ENCODE measurements at regions not wholly inside any gene's neighbourhood (a gene's known extent, or its start where the extent isn't known, plus 50 kb on each side); places are given as distances from the start of the nearest gene placed in this dataset.

DNA sequence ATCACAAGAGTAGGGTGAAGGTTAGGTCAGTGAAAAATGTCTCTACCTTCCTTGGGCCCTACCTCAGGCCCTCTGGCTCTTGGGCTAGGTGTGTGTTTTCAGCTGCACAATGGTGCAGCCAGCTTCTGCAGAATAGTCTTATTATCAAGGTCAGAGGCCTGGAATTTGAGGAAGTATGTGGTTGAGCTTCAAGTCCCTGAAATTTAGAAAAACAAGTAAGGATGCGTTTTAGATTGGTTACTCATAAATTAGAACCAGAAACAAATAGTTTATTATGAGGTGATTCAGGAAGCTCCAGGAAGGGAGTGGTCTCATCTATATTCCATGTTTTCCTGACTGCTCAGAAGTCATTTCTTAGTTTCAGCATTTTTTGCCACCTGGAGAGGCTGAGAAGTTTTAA, 204.2 kb upstream of the CELF4 start:
- H3K4me1 ChIP-seq (ENCODE audit: control insufficient read depth in 1 of 2, low read depth in 2 of 2): no peaks in the 10 kb centered on the region
- H3K9me3 ChIP-seq: no peaks in the 10 kb centered on the region
- no peaks in the 10 kb centered on the region for H3K36me3 ChIP-seq
- H3K27ac ChIP-seq: no peak overlapping the region
- H3K4me3 ChIP-seq: no peak overlapping the region
- DNase-seq (ENCODE audit: low spot score): no peak
- TF ChIP-seq CTCF (IDR thresholded peaks at IDR 0.05): no peak
- ATAC-seq (ENCODE audit: insufficient number of reproducible peaks, low FRiP score, low read depth): no peak
- no peaks in the 10 kb centered on the region for H3K27me3 ChIP-seq (replicated peaks; ENCODE audit: insufficient read depth)

GRCh38 chr18:37764541-37765288, 199.1 kb upstream of the CELF4 start:
- DNase-seq (ENCODE audit: low spot score): no peak
- Histone ChIP-seq H3K4me3 (no peak overlapping the region), H3K9me3 (no peaks in the 10 kb centered on the region), H3K27me3 (replicated peaks; ENCODE audit: insufficient read depth) (no peaks in the 10 kb centered on the region), H3K4me1 (ENCODE audit: control insufficient read depth in 1 of 2, low read depth in 2 of 2) (no peaks in the 10 kb centered on the region), H3K36me3 (no peaks in the 10 kb centered on the region), H3K27ac (no peak overlapping the region)
- no peak for TF ChIP-seq CTCF (IDR thresholded peaks at IDR 0.05)
- ATAC-seq (ENCODE audit: insufficient number of reproducible peaks, low FRiP score, low read depth): no peak

GRCh38 chr18:37762076-37762621, 196.6 kb upstream of the CELF4 start:
- no peaks in the 10 kb centered on the region for H3K4me1 ChIP-seq (ENCODE audit: control insufficient read depth in 1 of 2, low read depth in 2 of 2)
- no peaks in the 10 kb centered on the region for H3K27me3 ChIP-seq (replicated peaks; ENCODE audit: insufficient read depth)
- DNase-seq (ENCODE audit: low spot score) (no peak), ATAC-seq (ENCODE audit: insufficient number of reproducible peaks, low FRiP score, low read depth) (no peak)
- no peaks in the 10 kb centered on the region for H3K9me3 ChIP-seq
- no peak for TF ChIP-seq CTCF (IDR thresholded peaks at IDR 0.05)
- no peak overlapping the region for H3K27ac ChIP-seq
- no peaks in the 10 kb centered on the region for H3K36me3 ChIP-seq
- no peak overlapping the region for H3K4me3 ChIP-seq

DNA sequence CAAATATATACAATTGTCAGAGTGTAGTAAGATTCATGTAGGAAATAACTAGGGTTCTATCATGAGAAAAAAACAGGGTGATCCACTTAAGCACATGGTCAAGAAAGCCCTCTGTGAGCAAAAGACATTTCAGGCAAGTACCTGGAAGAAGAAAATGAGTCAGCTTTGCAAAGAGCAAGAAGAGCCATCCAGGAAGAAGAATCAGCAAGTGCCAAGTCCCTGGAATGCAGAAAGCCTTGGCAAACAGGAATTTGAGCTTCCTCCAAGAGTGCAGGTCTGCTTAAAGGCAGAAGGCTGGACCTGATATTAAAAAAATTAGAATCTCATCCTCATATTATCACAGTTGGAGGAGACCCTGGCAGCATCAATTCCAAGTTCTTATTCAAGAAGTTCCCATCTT, 188.5 kb upstream of the CELF4 start:
- no peaks in the 10 kb centered on the region for H3K9me3 ChIP-seq
- ATAC-seq (ENCODE audit: insufficient number of reproducible peaks, low FRiP score, low read depth): no peak
- no peak overlapping the region for H3K4me3 ChIP-seq
- no peak for TF ChIP-seq CTCF (IDR thresholded peaks at IDR 0.05)
- no peaks in the 10 kb centered on the region for H3K27me3 ChIP-seq (replicated peaks; ENCODE audit: insufficient read depth)
- H3K4me1 ChIP-seq (ENCODE audit: control insufficient read depth in 1 of 2, low read depth in 2 of 2): no peaks in the 10 kb centered on the region
- H3K27ac ChIP-seq: no peak overlapping the region
- H3K36me3 ChIP-seq: no peaks in the 10 kb centered on the region
- no peak for DNase-seq (ENCODE audit: low spot score)

GRCh38 chr18:37742436-37742835, 176.8 kb upstream of the CELF4 start:
- no peak for DNase-seq (ENCODE audit: low spot score)
- ATAC-seq (ENCODE audit: insufficient number of reproducible peaks, low FRiP score, low read depth): no peak
- Histone ChIP-seq H3K27ac (no peak overlapping the region), H3K4me3 (no peak overlapping the region), H3K27me3 (replicated peaks; ENCODE audit: insufficient read depth) (no peaks in the 10 kb centered on the region), H3K4me1 (ENCODE audit: control insufficient read depth in 1 of 2, low read depth in 2 of 2) (no peaks in the 10 kb centered on the region), H3K9me3 (no peaks in the 10 kb centered on the region), H3K36me3 (no peaks in the 10 kb centered on the region)
- no peak for TF ChIP-seq CTCF (IDR thresholded peaks at IDR 0.05)
